ENCODE measurements at regions not wholly inside any gene's neighbourhood (a gene's known extent, or its start where the extent isn't known, plus 50 kb on each side); places are given as distances from the start of the nearest gene placed in this dataset.

- H3K27ac ChIP-seq (ENCODE audit: low read depth in 2 of 2, low read length in 1 of 2): peak overlapping the region in 1 of 2 experiments; percentile 94; a peak in 3 of 4 replicates
- no peaks in the 10 kb centered on the region for H3K79me2 ChIP-seq (ENCODE audit: insufficient read depth)
- 66% methylated on average over 21 of the region's 24 CpGs for WGBS (ENCODE audit: low lambda C conversion rate)
- DNase-seq: no peak
- no peak overlapping the region; a peak in 1 of 4 replicates for H3K4me3 ChIP-seq (ENCODE audit: low read depth in 2 of 2, low read length in 1 of 2)
- H4K20me1 ChIP-seq (ENCODE audit: insufficient read depth): no peaks in the 10 kb centered on the region
- peaks cover 8 to 80% of the 10 kb centered on the region in 2 experiments; a peak in 3 of 4 replicates for H3K4me1 ChIP-seq (ENCODE audit: control insufficient read depth in 1 of 2, insufficient read depth in 2 of 2, low read depth in 1 of 2, low read length in 1 of 2)
- no peaks in the 10 kb centered on the region for H3K9me3 ChIP-seq
- no peaks in the 10 kb centered on the region for H3K27me3 ChIP-seq (ENCODE audit: insufficient read depth)
- no peaks in the 10 kb centered on the region for H3F3A ChIP-seq (replicated peaks; ENCODE audit: insufficient read depth)
- no peaks in the 10 kb centered on the region for H3K9me2 ChIP-seq
- no peak overlapping the region for H3K9ac ChIP-seq
- no peaks in the 10 kb centered on the region for H3K36me3 ChIP-seq (replicated peaks in 1 of 2; ENCODE audit: control insufficient read depth in 1 of 2, insufficient read depth in 2 of 2, low read length in 1 of 2)
- peak overlapping the region; percentile 65; the same call in 1 of the 2 replicates for H3K4me2 ChIP-seq
- TF ChIP-seq ZBTB33 (IDR thresholded peaks at IDR 0.05; ENCODE audit: borderline replicate concordance, low read depth): no peak
- peak; percentile 51; the same call in 1 of the 2 replicates for TF ChIP-seq RCOR1 (IDR thresholded peaks at IDR 0.05; ENCODE audit: low read length)
- no peak for TF ChIP-seq USF1 (IDR thresholded peaks at IDR 0.05; ENCODE audit: borderline replicate concordance, low read depth)
- TF ChIP-seq FOXJ3 (CRISPR knock-in tag; IDR thresholded peaks at IDR 0.05): no peak
- TF ChIP-seq SMC3 (IDR thresholded peaks at IDR 0.05; ENCODE audit: low read depth, low read length): peak; percentile 9; the same call in 1 of the 2 replicates
- ChIA-PET CTCF (interaction anchor here (0.7 to 3.9 kb wide), 11 partner anchors 10 to 245 kb away, joined by 3 to 22 read pairs (median 3); partner anchors contain the start of gene LRRK1), POLR2A (interaction anchor here (1.0 kb wide), 1 partner anchor 659 kb away, joined by 3 read pairs; no protein-coding TSS in a partner anchor)
- H2AFZ ChIP-seq (ENCODE audit: low read depth): 0 out of 2 replicates have a peak overlapping the region, but pooled peaks have one; percentile 20
Observed at GRCh38 chr15:100765467-100766241, 114.0 kb upstream of the ALDH1A3 start.

GRCh38 chr15:100766243-100767000 is 113.2 kb upstream of the ALDH1A3 start:
- no peak overlapping the region for H3K9ac ChIP-seq
- H3K4me1 ChIP-seq (ENCODE audit: control insufficient read depth in 1 of 2, insufficient read depth in 2 of 2, low read depth in 1 of 2, low read length in 1 of 2): peaks cover 8 to 88% of the 10 kb centered on the region in 2 experiments; a peak in 3 of 4 replicates
- H2AFZ ChIP-seq (ENCODE audit: low read depth): 0 out of 2 replicates have a peak overlapping the region, but pooled peaks have one; percentile 20
- H3F3A ChIP-seq (replicated peaks; ENCODE audit: insufficient read depth): no peaks in the 10 kb centered on the region
- no peaks in the 10 kb centered on the region for H4K20me1 ChIP-seq (ENCODE audit: insufficient read depth)
- no peaks in the 10 kb centered on the region for H3K27me3 ChIP-seq (ENCODE audit: insufficient read depth)
- 49% methylated on average over 13 of the region's 13 CpGs for WGBS (ENCODE audit: low lambda C conversion rate)
- H3K4me3 ChIP-seq (ENCODE audit: low read depth in 2 of 2, low read length in 1 of 2): no peak overlapping the region; a peak in 1 of 4 replicates
- H3K79me2 ChIP-seq (ENCODE audit: insufficient read depth): no peaks in the 10 kb centered on the region
- H3K27ac ChIP-seq (ENCODE audit: low read depth in 2 of 2, low read length in 1 of 2): peak overlapping the region in 1 of 2 experiments; percentile 94; a peak in 3 of 4 replicates
- H3K9me2 ChIP-seq: no peaks in the 10 kb centered on the region
- DNase-seq: peak; percentile 89
- H3K36me3 ChIP-seq (replicated peaks in 1 of 2; ENCODE audit: control insufficient read depth in 1 of 2, insufficient read depth in 2 of 2, low read length in 1 of 2): no peaks in the 10 kb centered on the region
- peak overlapping the region; percentile 52; the same call in 1 of the 2 replicates for H3K4me2 ChIP-seq
- POLR2A ChIA-PET: interaction anchor here (1.0 kb wide), 1 partner anchor 660 kb away, joined by 3 read pairs; no protein-coding TSS in a partner anchor
- H3K9me3 ChIP-seq: no peaks in the 10 kb centered on the region
- CTCF ChIA-PET: interaction anchor here (0.9 to 3.9 kb wide), 6 partner anchors 94 to 242 kb away, joined by 3 to 22 read pairs (median 6); partner anchors contain the start of gene LRRK1
- peak; percentile 79 for TF ChIP-seq TCF12 (IDR thresholded peaks at IDR 0.05)
- TF ChIP-seq RCOR1 (IDR thresholded peaks at IDR 0.05; ENCODE audit: low read length): 0 out of 2 replicates have a peak, but pooled peaks have one; percentile 36
- no peak for TF ChIP-seq TAF1 (IDR thresholded peaks at IDR 0.05; ENCODE audit: borderline replicate concordance, low read depth, low read length)
- TF ChIP-seq EZH2phosphoT487 (IDR thresholded peaks at IDR 0.05; ENCODE audit: borderline replicate concordance, low read depth): no peak
- no peak for TF ChIP-seq RXRA (IDR thresholded peaks at IDR 0.05; ENCODE audit: borderline replicate concordance, low read depth)
- no peak for TF ChIP-seq IRF3 (IDR thresholded peaks at IDR 0.05; ENCODE audit: low read depth, low read length)
- TF ChIP-seq SMC3 (IDR thresholded peaks at IDR 0.05; ENCODE audit: low read depth, low read length): no peak
- peak; percentile 32; the same call in 1 of the 2 replicates for TF ChIP-seq NFIC (IDR thresholded peaks at IDR 0.05; ENCODE audit: borderline replicate concordance)
- TF ChIP-seq GATA2 (CRISPR knock-in tag; IDR thresholded peaks at IDR 0.05): peak; percentile 61; the same call in 1 of the 2 replicates
- TF ChIP-seq USF1 (IDR thresholded peaks at IDR 0.05; ENCODE audit: borderline replicate concordance, low read depth): no peak
- TF ChIP-seq PBX3 (IDR thresholded peaks at IDR 0.05): no peak
- TF ChIP-seq FOXM1 (IDR thresholded peaks at IDR 0.05; ENCODE audit: low read depth): no peak
- TF ChIP-seq NRF1 (IDR thresholded peaks at IDR 0.05; ENCODE audit: low read depth, low read length): no peak
- no peak for TF ChIP-seq JUND (IDR thresholded peaks at IDR 0.05)
- TF ChIP-seq CHD2 (IDR thresholded peaks at IDR 0.05; ENCODE audit: low read length, partially characterized antibody): peak; percentile 86
- no peak for TF ChIP-seq ELF1 (IDR thresholded peaks at IDR 0.05)
